Astrocyte (in vitro differentiated cells and primary cell): ENCODE measurements at regions not wholly inside any gene's neighbourhood (a gene's known extent, or its start where the extent isn't known, plus 50 kb on each side); places are given as distances from the start of the nearest gene placed in this dataset.

Experiments
- DNase-seq: peaks from one replicate; pipeline ENCODE4 v3.0.0-alpha.2; 2010; ENCODE audit warnings: low read depth
- FAIRE-seq: peaks from 2 replicates; lab custom pipeline; 2011; peaks lifted over from hg19 to GRCh38; lab: Jason Lieb, UNC
- H2AFZ ChIP-seq: 2 replicates; pipeline ENCODE4 v1.6.0; 2012; ENCODE audit warnings: low read depth, low read length, inconsistent platforms
- H3K27ac ChIP-seq: 2 replicates; pipeline ENCODE4 v1.5.1; 2011; ENCODE audit warnings: low read depth, low read length, inconsistent platforms
- H3K27me3 ChIP-seq: 2 replicates; pipeline ENCODE4 v1.6.0; 2011; ENCODE audit warnings: low read length, inconsistent platforms; ENCODE audit not compliant: insufficient read depth
- H3K36me3 ChIP-seq: 2 replicates; pipeline ENCODE4 v1.5.1; 2011; ENCODE audit warnings: low read length, inconsistent platforms; ENCODE audit not compliant: insufficient read depth
- H3K4me1 ChIP-seq: 2 replicates; pipeline ENCODE4 v1.5.1; 2011; ENCODE audit warnings: low read length, inconsistent platforms; ENCODE audit not compliant: insufficient read depth
- H3K4me2 ChIP-seq: 2 replicates; pipeline ENCODE4 v1.6.0; 2012; ENCODE audit warnings: low read length, inconsistent platforms
- H3K4me3 ChIP-seq: 2 replicates; pipeline ENCODE4 v1.5.1; 2011; ENCODE audit warnings: low read depth, mild to moderate bottlenecking, low read length, inconsistent platforms; ENCODE audit not compliant: insufficient read depth
- H3K79me2 ChIP-seq: 2 replicates; pipeline ENCODE4 v1.6.0; 2012; ENCODE audit warnings: mild to moderate bottlenecking, low read length, inconsistent platforms; ENCODE audit not compliant: insufficient read depth
- H3K9ac ChIP-seq: 2 replicates; pipeline ENCODE4 v1.6.0; 2012; ENCODE audit warnings: mild to moderate bottlenecking, low read length, inconsistent platforms
- H3K9me3 ChIP-seq: 2 replicates; pipeline ENCODE4 v1.5.1; 2012; ENCODE audit warnings: low read depth, mild to moderate bottlenecking, low read length, inconsistent platforms; ENCODE audit not compliant: insufficient read depth
- H4K20me1 ChIP-seq: 2 replicates; pipeline ENCODE4 v1.6.0; 2012; ENCODE audit warnings: low read length, inconsistent platforms; ENCODE audit not compliant: insufficient read depth
- H3K27ac Mint-ChIP-seq: one replicate; pipeline ENCODE4 v1.8.0; 2021; ENCODE audit warnings: mild to moderate bottlenecking, mixed read lengths; ENCODE audit not compliant: unreplicated experiment
- H3K27me3 Mint-ChIP-seq: one replicate; pipeline ENCODE4 v1.8.0; 2021; ENCODE audit warnings: low read depth, mixed read lengths; ENCODE audit not compliant: unreplicated experiment
- H3K36me3 Mint-ChIP-seq: one replicate; pipeline ENCODE4 v1.8.0; 2021; ENCODE audit warnings: low read depth, mixed read lengths; ENCODE audit not compliant: unreplicated experiment
- H3K4me1 Mint-ChIP-seq: one replicate; pipeline ENCODE4 v1.8.0; 2021; ENCODE audit warnings: low read depth, mixed read lengths; ENCODE audit not compliant: unreplicated experiment
- H3K4me3 Mint-ChIP-seq: one replicate; pipeline ENCODE4 v1.8.0; 2021; ENCODE audit warnings: mild to moderate bottlenecking, moderate library complexity, mixed read lengths; ENCODE audit not compliant: unreplicated experiment
- H3K9me3 Mint-ChIP-seq: one replicate; pipeline ENCODE4 v1.8.0; 2021; ENCODE audit warnings: mild to moderate bottlenecking, mixed read lengths; ENCODE audit not compliant: unreplicated experiment
- CTCF ChIP-seq: IDR thresholded peaks from 2 replicates; pipeline ENCODE4 v1.5.1; 2011; ENCODE audit warnings: low read depth, mild to moderate bottlenecking, inconsistent platforms, low read length, moderate library complexity; ENCODE audit not compliant: insufficient read depth
- EZH2 ChIP-seq: IDR thresholded peaks from 2 replicates; pipeline ENCODE4 v1.6.1; 2012; ENCODE audit warnings: mild to moderate bottlenecking, low read length, inconsistent platforms; ENCODE audit not compliant: insufficient read depth

GRCh38 chrX:115493015-115493414, 68.0 kb upstream of the PLS3 start:
- no peaks in the 10 kb centered on the region for H3K36me3 Mint-ChIP-seq
- Histone ChIP-seq H3K27ac (no peak overlapping the region), H3K4me1 (no peaks in the 10 kb centered on the region), H3K4me3 (no peak overlapping the region), H3K79me2 (no peaks in the 10 kb centered on the region), H4K20me1 (no peaks in the 10 kb centered on the region), H3K4me2 (no peak overlapping the region), H3K27me3 (no peaks in the 10 kb centered on the region), H2AFZ (no peak overlapping the region), H3K36me3 (no peaks in the 10 kb centered on the region), H3K9ac (no peak overlapping the region), H3K9me3 (no peaks in the 10 kb centered on the region)
- FAIRE-seq: peak; percentile 69
- H3K4me1 Mint-ChIP-seq: peaks cover 5% of the 10 kb centered on the region
- H3K27ac Mint-ChIP-seq: no peak overlapping the region
- DNase-seq: no peak
- H3K27me3 Mint-ChIP-seq: no peaks in the 10 kb centered on the region
- H3K4me3 Mint-ChIP-seq: no peak overlapping the region
- TF ChIP-seq CTCF: no peak
- TF ChIP-seq EZH2: no peak
- peaks cover 2% of the 10 kb centered on the region for H3K9me3 Mint-ChIP-seq

- Histone ChIP-seq H3K4me2 (no peak overlapping the region), H3K36me3 (no peaks in the 10 kb centered on the region), H4K20me1 (no peaks in the 10 kb centered on the region), H3K27me3 (no peaks in the 10 kb centered on the region), H3K27ac (no peak overlapping the region), H3K79me2 (no peaks in the 10 kb centered on the region), H3K9ac (no peak overlapping the region), H3K4me3 (no peak overlapping the region), H3K4me1 (no peaks in the 10 kb centered on the region), H3K9me3 (no peaks in the 10 kb centered on the region), H2AFZ (no peak overlapping the region)
- DNase-seq (no peak), FAIRE-seq (peak; percentile 70)
- Mint-ChIP-seq H3K27me3 (no peaks in the 10 kb centered on the region), H3K9me3 (no peaks in the 10 kb centered on the region), H3K27ac (no peak overlapping the region), H3K4me1 (peaks cover 7% of the 10 kb centered on the region), H3K36me3 (no peaks in the 10 kb centered on the region), H3K4me3 (no peak overlapping the region)
- TF ChIP-seq EZH2 (no peak), CTCF (no peak)
These were observed 66.8 kb upstream of the PLS3 start for GRCh38 chrX:115494161-115494560.

GRCh38 chrX:115499112-115499805, 61.7 kb upstream of the PLS3 start:
- Histone ChIP-seq H3K4me1 (no peaks in the 10 kb centered on the region), H3K9ac (no peak overlapping the region), H3K36me3 (no peaks in the 10 kb centered on the region), H3K27ac (no peak overlapping the region), H3K9me3 (no peaks in the 10 kb centered on the region), H3K4me2 (no peak overlapping the region), H2AFZ (no peak overlapping the region), H3K27me3 (no peaks in the 10 kb centered on the region), H3K79me2 (no peaks in the 10 kb centered on the region), H3K4me3 (no peak overlapping the region), H4K20me1 (no peaks in the 10 kb centered on the region)
- TF ChIP-seq CTCF (no peak), EZH2 (no peak)
- H3K4me3 Mint-ChIP-seq: no peak overlapping the region
- H3K4me1 Mint-ChIP-seq: peaks cover 10% of the 10 kb centered on the region
- H3K36me3 Mint-ChIP-seq: no peaks in the 10 kb centered on the region
- DNase-seq: no peak
- H3K27me3 Mint-ChIP-seq: no peaks in the 10 kb centered on the region
- FAIRE-seq: peak; percentile 81
- no peaks in the 10 kb centered on the region for H3K9me3 Mint-ChIP-seq
- H3K27ac Mint-ChIP-seq: no peak overlapping the region
